ENCODE measurements at regions not wholly inside any gene's neighbourhood (a gene's known extent, or its start where the extent isn't known, plus 50 kb on each side); places are given as distances from the start of the nearest gene placed in this dataset.
"Not testable (repeated sequence)": the region's sequence is repeated elsewhere in the genome, so short reads cannot be mapped to it uniquely, and the experiment has no call there.

DNA sequence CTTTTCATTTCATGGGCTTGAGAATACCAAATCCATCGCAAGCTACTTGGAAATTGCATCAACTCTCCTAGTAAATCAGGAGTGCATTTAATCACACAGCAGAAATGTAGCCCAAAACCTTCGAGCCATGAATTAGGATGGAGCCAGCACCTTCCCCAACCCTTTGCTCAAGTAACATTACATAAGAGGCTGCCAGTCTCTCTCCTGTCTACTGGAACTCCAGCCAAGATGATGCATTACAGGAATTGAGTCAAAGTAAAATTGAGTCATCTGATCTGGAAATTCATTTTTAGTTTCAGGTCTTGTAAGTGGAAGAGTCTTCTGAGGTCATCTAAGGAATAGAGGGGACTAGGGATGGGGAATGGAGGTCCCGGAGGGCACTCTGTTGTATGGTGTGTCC lies 69.7 kb upstream of the FHIP2A start:
- no peak overlapping the region for H3K27ac ChIP-seq (ENCODE audit: insufficient read depth, low read length)
- 0 out of 2 replicates have a peak overlapping the region, but pooled peaks have one; percentile 58 for H2AK5ac ChIP-seq (ENCODE audit: low read depth, low read length)
- no peak overlapping the region for H3K9ac ChIP-seq (ENCODE audit: low read depth, low read length)
- no TSS peak for BruUV-seq (replicated peaks)
- no peak for TF ChIP-seq MAZ (IDR thresholded peaks at IDR 0.05; ENCODE audit: borderline replicate concordance, low read depth, low read length)
- TF ChIP-seq SMC3 (IDR thresholded peaks at IDR 0.05; ENCODE audit: low read depth, low read length) = no peak
- no peak overlapping the region for H4K5ac ChIP-seq (ENCODE audit: low read depth, low read length)
- peak overlapping the region; percentile 54 for H4K91ac ChIP-seq (ENCODE audit: insufficient read depth, low read depth, low read length)
- peaks cover 0 to 4% of the 10 kb centered on the region in 2 experiments; a peak in 1 of 4 replicates for H3K79me1 ChIP-seq (ENCODE audit: low read depth in 1 of 2, low read length in 2 of 2)
- peaks cover 17% of the 10 kb centered on the region for H3K4me1 ChIP-seq (ENCODE audit: control insufficient read depth, insufficient read depth, low read length)
- H3K56ac ChIP-seq (ENCODE audit: extremely low read depth, insufficient read depth, low read length) = no peak overlapping the region
- no peaks in the 10 kb centered on the region for H3K9me3 ChIP-seq (ENCODE audit: control insufficient read depth, insufficient read depth, low read length)
- ATAC-seq (ENCODE audit: low read depth) (no peak), DNase-seq (peak; percentile 65)
- no CpG with 5 or more reads among the region's 3 CpGs for WGBS, 2 experiments (ENCODE audit: extremely low coverage in 2 of 2, insufficient read length in 1 of 2)
- no peak overlapping the region for H3K4me2 ChIP-seq (ENCODE audit: low read depth, low read length)
- peak overlapping the region; percentile 84 for H3K4ac ChIP-seq (ENCODE audit: low read depth, low read length)
- no peak overlapping the region for H3K18ac ChIP-seq (ENCODE audit: low read depth, low read length)
- H3K4me3 ChIP-seq (ENCODE audit: insufficient read depth, low read depth, low read length) = no peak overlapping the region
- peaks cover 11% of the 10 kb centered on the region for H3K9me1 ChIP-seq (ENCODE audit: insufficient read depth, low read length)
- H3K23ac ChIP-seq (ENCODE audit: low read depth, low read length) = 0 out of 2 replicates have a peak overlapping the region, but pooled peaks have one; percentile 65
- H4K20me1 ChIP-seq (ENCODE audit: insufficient read depth, low read length) = no peaks in the 10 kb centered on the region
- peak overlapping the region; percentile 50; the same call in 1 of the 2 replicates for H3K14ac ChIP-seq (replicated peaks; ENCODE audit: low read depth, low read length)
- peak overlapping the region; percentile 70 for H2AFZ ChIP-seq (replicated peaks; ENCODE audit: low read length, poor library complexity)
- peak overlapping the region; percentile 72 for H2BK20ac ChIP-seq (ENCODE audit: low read depth, low read length)
- dilution Hi-C loops (cut with HindIII; ENCODE audit: low sequenced_read_pairs, unreplicated experiment) = no loop called here
- no peaks in the 10 kb centered on the region for H3K27me3 ChIP-seq (ENCODE audit: control insufficient read depth, insufficient read depth, low read length)
- H2BK5ac ChIP-seq (ENCODE audit: low read depth, low read length, poor library complexity, severe bottlenecking) = no peak overlapping the region
- H4K8ac ChIP-seq (ENCODE audit: low read depth in 2 of 2, low read length in 2 of 2) = peak overlapping the region in 1 of 2 experiments; percentile 60; a peak in 1 of 4 replicates
- intact Hi-C loops (cut with micrococcal nuclease) = no loop called here
- H2BK15ac ChIP-seq (ENCODE audit: low read depth, low read length) = 0 out of 3 replicates have a peak overlapping the region, but pooled peaks have one; percentile 79
- H2AK9ac ChIP-seq (replicated peaks; ENCODE audit: low read depth, low read length, poor library complexity) = no peak overlapping the region
- peak overlapping the region; percentile 52; the same call in 1 of the 2 replicates for H2BK120ac ChIP-seq (ENCODE audit: low read depth, low read length)
- in situ Hi-C loops (cut with MboI; ENCODE audit: low sequenced_read_pairs) = no loop called here
- ChIA-PET POLR2A (ENCODE audit: unreplicated experiment) (no interaction called here), CTCF (no interaction called here)
- H3K36me3 ChIP-seq (ENCODE audit: control insufficient read depth, insufficient read depth, low read length) = no peaks in the 10 kb centered on the region

DNA sequence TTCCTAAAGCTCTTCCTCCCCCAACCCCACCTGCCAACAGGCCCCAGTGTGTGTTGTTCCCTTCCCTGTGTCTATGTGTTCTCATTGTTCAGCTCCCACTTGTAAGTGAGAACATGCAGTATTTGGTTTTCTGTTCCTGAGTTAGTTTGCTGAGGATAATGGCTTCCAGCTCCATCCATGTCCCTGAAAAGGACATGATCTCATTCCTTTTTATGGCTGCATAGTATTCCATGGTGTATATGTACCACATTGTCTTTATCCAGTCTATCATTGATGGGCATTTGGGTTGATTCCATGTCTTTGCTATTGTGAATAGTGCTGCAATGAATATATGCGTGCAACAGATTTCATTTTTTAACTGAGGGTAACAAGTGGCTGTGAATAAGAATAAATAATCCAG lies 69.0 kb upstream of the FHIP2A start:
- H4K91ac ChIP-seq (ENCODE audit: insufficient read depth, low read depth, low read length); ATAC-seq (ENCODE audit: low read depth); H4K8ac ChIP-seq (ENCODE audit: low read depth in 2 of 2, low read length in 2 of 2); POLR2A ChIA-PET (ENCODE audit: unreplicated experiment); H3K27ac ChIP-seq (ENCODE audit: insufficient read depth, low read length); H2BK15ac ChIP-seq (ENCODE audit: low read depth, low read length); H3K14ac ChIP-seq (replicated peaks; ENCODE audit: low read depth, low read length); H3K18ac ChIP-seq (ENCODE audit: low read depth, low read length); BruUV-seq (replicated peaks); H2AK9ac ChIP-seq (replicated peaks; ENCODE audit: low read depth, low read length, poor library complexity); H2AFZ ChIP-seq (replicated peaks; ENCODE audit: low read length, poor library complexity); H3K9ac ChIP-seq (ENCODE audit: low read depth, low read length); DNase-seq; H3K36me3 ChIP-seq (ENCODE audit: control insufficient read depth, insufficient read depth, low read length); intact Hi-C loops (cut with micrococcal nuclease); H4K20me1 ChIP-seq (ENCODE audit: insufficient read depth, low read length); in situ Hi-C loops (cut with MboI; ENCODE audit: low sequenced_read_pairs); H4K5ac ChIP-seq (ENCODE audit: low read depth, low read length); H3K23ac ChIP-seq (ENCODE audit: low read depth, low read length); H3K27me3 ChIP-seq (ENCODE audit: control insufficient read depth, insufficient read depth, low read length); H3K9me3 ChIP-seq (ENCODE audit: control insufficient read depth, insufficient read depth, low read length); dilution Hi-C loops (cut with HindIII; ENCODE audit: low sequenced_read_pairs, unreplicated experiment); H3K4me3 ChIP-seq (ENCODE audit: insufficient read depth, low read depth, low read length); H3K4me2 ChIP-seq (ENCODE audit: low read depth, low read length); H3K56ac ChIP-seq (ENCODE audit: extremely low read depth, insufficient read depth, low read length); H3K79me1 ChIP-seq (ENCODE audit: low read depth in 1 of 2, low read length in 2 of 2): not testable (repeated sequence)
- WGBS, 2 experiments (ENCODE audit: extremely low coverage in 2 of 2, insufficient read length in 1 of 2) = no CpG with 5 or more reads among the region's 1 CpG
- peaks cover 11% of the 10 kb centered on the region for H3K9me1 ChIP-seq (ENCODE audit: insufficient read depth, low read length)
- 0 out of 2 replicates have a peak overlapping the region, but pooled peaks have one; percentile 39 for H2BK20ac ChIP-seq (ENCODE audit: low read depth, low read length)
- CTCF ChIA-PET = interaction anchor here (0.5 to 0.6 kb wide), 2 partner anchors 24 to 31 kb away, joined by 3 read pairs; no protein-coding TSS in a partner anchor
- peaks cover 17% of the 10 kb centered on the region for H3K4me1 ChIP-seq (ENCODE audit: control insufficient read depth, insufficient read depth, low read length)
- peak overlapping the region; percentile 43 for H2BK5ac ChIP-seq (ENCODE audit: low read depth, low read length, poor library complexity, severe bottlenecking)
- peak overlapping the region; percentile 33; the same call in 1 of the 2 replicates for H3K4ac ChIP-seq (ENCODE audit: low read depth, low read length)
- H2AK5ac ChIP-seq (ENCODE audit: low read depth, low read length) = peak overlapping the region; percentile 59; the same call in 1 of the 2 replicates
- peak overlapping the region; percentile 42 for H2BK120ac ChIP-seq (ENCODE audit: low read depth, low read length)
